ENCODE measurements at regions not wholly inside any gene's neighbourhood (a gene's known extent, or its start where the extent isn't known, plus 50 kb on each side); places are given as distances from the start of the nearest gene placed in this dataset.

DNA sequence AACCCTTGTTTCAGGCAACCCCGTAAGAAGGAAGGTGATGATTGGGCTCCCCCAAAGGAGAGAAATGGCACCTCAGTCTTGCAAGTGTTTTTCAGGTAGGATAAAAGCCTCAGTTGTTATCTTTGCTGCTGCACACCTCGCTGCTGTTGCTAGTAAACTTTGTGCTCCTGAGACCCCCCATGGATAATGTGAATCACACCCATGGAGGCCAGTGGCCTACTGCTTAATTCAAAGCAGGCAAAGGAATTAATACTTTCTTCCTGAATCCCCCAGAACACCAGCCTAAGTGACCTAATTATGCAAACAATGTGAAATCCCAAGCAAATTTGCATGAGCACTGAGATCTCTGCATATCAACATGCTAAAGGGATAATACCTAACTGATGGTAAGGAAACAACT, 337.5 kb downstream of the GRIA2 start:
- Mint-ChIP-seq H3K27me3 (no peaks in the 10 kb centered on the region), H3K36me3 (no peaks in the 10 kb centered on the region), H3K27ac (peak overlapping the region in 1 of 6 donors; percentile 44), H3K9me3 (peaks cover 0 to 9% (median 4%) of the 10 kb centered on the region in 7 donors), H3K4me1 (no peaks in the 10 kb centered on the region), H3K4me3 (peak overlapping the region in 1 of 8 donors; percentile 2)
- no peak for DNase-seq
- no peak for ATAC-seq (ENCODE audit: low read depth in 2 of 2)

- ATAC-seq (ENCODE audit: low read depth in 2 of 2) (no peak), DNase-seq (no peak)
- no peaks in the 10 kb centered on the region for H3K27me3 Mint-ChIP-seq
- H3K9me3 Mint-ChIP-seq: peaks cover 0 to 5% (median 0%) of the 10 kb centered on the region in 7 donors
- no peaks in the 10 kb centered on the region for H3K4me1 Mint-ChIP-seq
- no peak overlapping the region for H3K27ac Mint-ChIP-seq
- no peaks in the 10 kb centered on the region for H3K36me3 Mint-ChIP-seq
- no peak overlapping the region for H3K4me3 Mint-ChIP-seq
Observed at GRCh38 chr4:157550028-157550427, 329.5 kb downstream of the GRIA2 start.

DNA sequence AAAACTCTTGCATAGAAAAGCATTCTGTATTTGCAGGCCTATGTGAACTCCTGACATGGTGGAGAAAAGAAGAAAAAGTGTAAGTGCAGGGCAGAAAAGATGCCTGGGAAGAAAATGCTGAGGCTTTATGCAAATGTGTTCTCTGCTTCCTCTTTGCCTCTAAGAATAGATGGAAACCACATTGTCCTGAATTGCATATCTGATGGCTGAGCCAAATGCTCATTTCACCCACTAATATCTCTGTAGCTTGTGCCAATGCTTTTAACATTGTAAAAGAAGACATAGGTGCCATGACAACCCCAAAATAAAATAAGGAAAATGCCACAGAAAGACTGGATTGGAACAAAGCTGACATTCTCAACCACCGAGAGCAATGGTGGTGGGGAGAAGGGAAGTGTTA, 307.4 kb downstream of the GRIA2 start:
- no peaks in the 10 kb centered on the region for H3K27me3 Mint-ChIP-seq
- H3K9me3 Mint-ChIP-seq: peaks cover 8 to 43% (median 22%) of the 10 kb centered on the region in 7 donors
- peaks cover 5 to 6% of the 10 kb centered on the region in 2 donors for H3K36me3 Mint-ChIP-seq
- DNase-seq: no peak
- no peak overlapping the region for H3K4me3 Mint-ChIP-seq
- H3K4me1 Mint-ChIP-seq: no peaks in the 10 kb centered on the region
- ATAC-seq (ENCODE audit: low read depth in 2 of 2): no peak
- H3K27ac Mint-ChIP-seq: no peak overlapping the region

- Mint-ChIP-seq H3K9me3 (peaks cover 0 to 16% (median 7%) of the 10 kb centered on the region in 7 donors), H3K4me3 (no peak overlapping the region), H3K27ac (no peak overlapping the region), H3K36me3 (peaks cover 0 to 6% of the 10 kb centered on the region in 2 donors), H3K4me1 (no peaks in the 10 kb centered on the region), H3K27me3 (no peaks in the 10 kb centered on the region)
- ATAC-seq (ENCODE audit: low read depth in 2 of 2) (no peak), DNase-seq (no peak)
Observed at GRCh38 chr4:157521906-157522305, 301.4 kb downstream of the GRIA2 start.

DNA sequence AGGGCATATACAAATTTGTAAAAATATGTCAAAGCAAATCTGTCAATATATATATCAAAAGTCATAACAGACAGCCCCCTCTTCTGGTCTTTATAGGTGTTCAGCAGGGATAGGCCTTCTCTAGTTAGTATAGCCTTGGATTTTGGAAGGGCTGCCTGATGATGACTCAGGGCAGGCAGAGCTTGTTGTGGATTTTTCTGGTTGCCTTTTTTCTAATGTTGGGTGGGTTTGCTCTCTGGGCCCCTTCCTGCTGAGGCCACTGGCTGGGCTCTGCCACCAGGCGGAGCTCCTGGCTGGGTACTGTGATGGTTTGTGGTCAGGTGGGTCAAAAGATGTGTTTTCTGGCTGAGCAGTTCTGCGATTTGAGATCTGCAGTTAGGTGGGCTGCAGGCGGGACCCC, 294.2 kb downstream of the GRIA2 start:
- H3K4me1 Mint-ChIP-seq: no peaks in the 10 kb centered on the region
- ATAC-seq (ENCODE audit: low read depth in 2 of 2) (no peak), DNase-seq (no peak)
- peaks cover 0 to 2% (median 0%) of the 10 kb centered on the region in 7 donors for H3K9me3 Mint-ChIP-seq
- H3K4me3 Mint-ChIP-seq: no peak overlapping the region
- H3K27me3 Mint-ChIP-seq: no peaks in the 10 kb centered on the region
- no peaks in the 10 kb centered on the region for H3K36me3 Mint-ChIP-seq
- H3K27ac Mint-ChIP-seq: no peak overlapping the region

- H3K9me3 Mint-ChIP-seq: peaks cover 0 to 4% (median 0%) of the 10 kb centered on the region in 7 donors
Observed at GRCh38 chr4:157509341-157509740, 288.8 kb downstream of the GRIA2 start.

GRCh38 chr4:157502656-157503055, 282.1 kb downstream of the GRIA2 start:
- H3K27me3 Mint-ChIP-seq: no peaks in the 10 kb centered on the region
- peaks cover 0 to 4% (median 0%) of the 10 kb centered on the region in 7 donors for H3K9me3 Mint-ChIP-seq
- DNase-seq: no peak
- no peak overlapping the region for H3K4me3 Mint-ChIP-seq
- ATAC-seq (ENCODE audit: low read depth in 2 of 2): no peak
- H3K4me1 Mint-ChIP-seq: no peaks in the 10 kb centered on the region
- H3K27ac Mint-ChIP-seq: no peak overlapping the region
- no peaks in the 10 kb centered on the region for H3K36me3 Mint-ChIP-seq

More at GRCh38 chr4:157509341-157509740, 288.8 kb downstream of the GRIA2 start:
- Mint-ChIP-seq H3K4me3 (no peak overlapping the region), H3K27ac (peak overlapping the region in 1 of 6 donors; percentile 77), H3K27me3 (no peaks in the 10 kb centered on the region), H3K36me3 (no peaks in the 10 kb centered on the region), H3K4me1 (no peaks in the 10 kb centered on the region)
- ATAC-seq (ENCODE audit: low read depth in 2 of 2) (no peak), DNase-seq (no peak)

- no peak for DNase-seq
- no peaks in the 10 kb centered on the region for H3K36me3 Mint-ChIP-seq
- no peak overlapping the region for H3K4me3 Mint-ChIP-seq
- H3K27me3 Mint-ChIP-seq: no peaks in the 10 kb centered on the region
- ATAC-seq (ENCODE audit: low read depth in 2 of 2): no peak
- H3K27ac Mint-ChIP-seq: no peak overlapping the region
- no peaks in the 10 kb centered on the region for H3K4me1 Mint-ChIP-seq
- peaks cover 0 to 13% (median 3%) of the 10 kb centered on the region in 7 donors for H3K9me3 Mint-ChIP-seq
Observed at GRCh38 chr4:157459785-157460184, 239.3 kb downstream of the GRIA2 start.

DNA sequence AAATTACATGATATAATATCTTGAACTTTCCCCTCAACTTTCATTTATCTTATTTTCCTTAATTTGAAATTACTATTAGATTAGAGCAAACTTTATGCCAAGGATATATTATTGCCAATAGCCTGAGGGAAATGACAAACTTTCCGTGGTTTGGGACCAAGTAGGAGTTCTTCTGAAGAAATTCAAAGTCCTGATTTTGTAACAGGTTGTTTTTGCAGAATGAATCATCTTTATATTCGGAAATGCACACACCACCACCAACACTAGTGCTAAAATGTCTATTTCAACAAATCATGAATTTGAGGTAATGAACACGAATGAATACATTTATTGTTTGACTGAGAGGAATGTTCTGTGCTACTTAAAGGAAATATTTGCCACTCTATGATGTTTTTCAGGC, 226.7 kb downstream of the GRIA2 start:
- Mint-ChIP-seq H3K27ac (no peak overlapping the region), H3K9me3 (peaks cover 0 to 10% (median 2%) of the 10 kb centered on the region in 7 donors), H3K4me1 (no peaks in the 10 kb centered on the region), H3K36me3 (no peaks in the 10 kb centered on the region), H3K4me3 (no peak overlapping the region), H3K27me3 (no peaks in the 10 kb centered on the region)
- no peak for ATAC-seq (ENCODE audit: low read depth in 2 of 2)
- no peak for DNase-seq

DNA sequence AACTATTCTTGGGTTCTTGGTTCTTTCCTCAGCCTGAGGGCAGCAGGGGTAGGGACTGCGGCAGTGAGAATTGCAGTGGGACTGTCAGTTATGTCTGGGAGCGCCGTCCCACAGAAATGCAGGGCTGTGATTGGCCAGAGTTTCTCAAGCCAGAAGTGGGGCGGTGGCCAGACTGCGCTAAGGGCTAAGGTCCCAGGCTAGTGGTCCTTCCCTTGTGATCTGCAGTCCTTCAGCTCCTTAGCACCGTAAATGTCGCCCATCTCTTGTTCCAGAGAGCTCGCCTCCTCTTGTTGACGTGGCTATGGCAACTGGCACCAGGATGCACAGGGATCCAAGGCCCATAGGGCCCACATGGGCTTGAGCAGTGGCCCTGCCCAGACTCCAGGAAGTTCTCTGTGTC, 223.5 kb downstream of the GRIA2 start:
- no peak overlapping the region for H3K4me3 Mint-ChIP-seq
- ATAC-seq (ENCODE audit: low read depth in 2 of 2) (no peak), DNase-seq (no peak)
- H3K27me3 Mint-ChIP-seq: no peaks in the 10 kb centered on the region
- no peaks in the 10 kb centered on the region for H3K36me3 Mint-ChIP-seq
- H3K9me3 Mint-ChIP-seq: peaks cover 0 to 10% (median 2%) of the 10 kb centered on the region in 7 donors
- H3K4me1 Mint-ChIP-seq: no peaks in the 10 kb centered on the region
- no peak overlapping the region for H3K27ac Mint-ChIP-seq

DNA sequence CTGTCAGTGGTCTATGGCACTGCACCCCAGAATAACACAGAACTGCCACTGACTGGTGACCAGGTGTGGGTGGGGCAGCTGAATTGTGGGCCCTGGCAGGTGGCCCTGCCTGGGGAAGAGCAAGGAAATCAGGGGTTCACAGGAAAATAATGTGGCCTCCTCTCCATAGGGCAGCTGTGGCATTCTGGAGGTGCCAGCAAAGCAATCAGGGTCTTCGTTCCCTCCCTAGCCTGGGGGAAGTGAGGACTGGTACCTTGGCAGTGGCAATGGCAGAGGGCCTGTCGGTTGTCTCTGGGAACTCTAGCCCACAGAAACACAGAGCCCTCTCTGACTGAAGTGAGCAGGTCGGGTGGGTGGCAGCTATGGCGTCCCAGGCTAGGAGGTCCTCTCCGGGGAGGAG, 223.0 kb downstream of the GRIA2 start:
- DNase-seq (no peak), ATAC-seq (ENCODE audit: low read depth in 2 of 2) (no peak)
- peaks cover 0 to 10% (median 2%) of the 10 kb centered on the region in 7 donors for H3K9me3 Mint-ChIP-seq
- no peaks in the 10 kb centered on the region for H3K4me1 Mint-ChIP-seq
- no peak overlapping the region for H3K4me3 Mint-ChIP-seq
- no peaks in the 10 kb centered on the region for H3K36me3 Mint-ChIP-seq
- no peaks in the 10 kb centered on the region for H3K27me3 Mint-ChIP-seq
- no peak overlapping the region for H3K27ac Mint-ChIP-seq

GRCh38 chr4:157425897-157426296, 205.4 kb downstream of the GRIA2 start:
- Mint-ChIP-seq H3K9me3 (peaks cover 0 to 13% (median 7%) of the 10 kb centered on the region in 7 donors), H3K36me3 (no peaks in the 10 kb centered on the region), H3K27me3 (no peaks in the 10 kb centered on the region), H3K4me1 (no peaks in the 10 kb centered on the region), H3K4me3 (no peak overlapping the region), H3K27ac (no peak overlapping the region)
- DNase-seq (no peak), ATAC-seq (ENCODE audit: low read depth in 2 of 2) (no peak)

DNA sequence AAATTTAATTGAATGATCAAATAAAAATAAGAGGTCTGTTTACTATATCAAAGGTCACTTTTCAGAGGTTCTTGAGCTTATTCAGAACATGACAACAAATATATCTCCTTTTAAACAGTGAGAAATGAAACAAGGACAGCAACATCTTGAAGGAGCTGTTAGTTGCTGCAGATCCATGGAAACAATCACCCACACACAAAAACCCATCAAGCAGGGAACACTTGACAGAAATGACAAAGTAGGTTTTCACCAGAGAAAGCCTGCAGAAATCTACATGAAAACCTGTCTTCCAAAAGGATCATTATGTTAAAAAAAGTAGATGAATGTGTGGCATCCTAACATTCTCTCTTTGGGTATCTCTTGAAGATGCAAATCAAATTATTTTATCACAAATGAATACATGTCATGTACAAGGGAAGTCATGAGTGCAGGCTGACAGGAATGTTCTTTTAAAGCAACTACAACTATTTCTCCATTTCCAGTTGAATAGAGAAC, 203.0 kb downstream of the GRIA2 start:
- Mint-ChIP-seq H3K27ac (peak overlapping the region in 1 of 6 donors; percentile 67), H3K27me3 (no peaks in the 10 kb centered on the region), H3K4me3 (no peak overlapping the region), H3K4me1 (no peaks in the 10 kb centered on the region), H3K9me3 (peaks cover 0 to 11% (median 7%) of the 10 kb centered on the region in 7 donors), H3K36me3 (no peaks in the 10 kb centered on the region)
- no peak for DNase-seq
- no peak for ATAC-seq (ENCODE audit: low read depth in 2 of 2)

DNA sequence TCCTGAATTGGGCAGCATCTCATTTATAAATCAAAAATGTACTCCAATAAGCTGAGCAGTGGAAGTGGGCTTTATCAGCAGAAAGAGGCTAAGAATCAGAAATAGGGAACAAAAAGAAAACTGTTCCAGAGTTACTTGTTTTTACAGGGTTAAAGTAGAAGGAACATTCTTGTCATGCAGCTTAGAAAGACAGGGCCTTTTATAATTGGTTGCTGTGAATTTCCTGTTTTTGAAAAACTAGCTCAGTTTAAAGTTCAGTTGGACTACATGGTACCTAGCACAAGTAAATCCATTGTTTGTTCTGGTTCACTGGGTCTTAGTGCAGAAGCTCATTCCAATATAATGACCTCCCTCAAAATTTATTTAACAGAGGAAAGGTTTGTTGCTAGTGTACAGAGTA, 200.8 kb downstream of the GRIA2 start:
- H3K9me3 Mint-ChIP-seq: peaks cover 0 to 7% (median 5%) of the 10 kb centered on the region in 7 donors
- no peak overlapping the region for H3K27ac Mint-ChIP-seq
- no peak for ATAC-seq (ENCODE audit: low read depth in 2 of 2)
- no peaks in the 10 kb centered on the region for H3K36me3 Mint-ChIP-seq
- H3K27me3 Mint-ChIP-seq: no peaks in the 10 kb centered on the region
- DNase-seq: no peak
- H3K4me3 Mint-ChIP-seq: no peak overlapping the region
- no peaks in the 10 kb centered on the region for H3K4me1 Mint-ChIP-seq
